Muscle layer of duodenum (tissue), 2 donors: ENCODE measurements at regions not wholly inside any gene's neighbourhood (a gene's known extent, or its start where the extent isn't known, plus 50 kb on each side); places are given as distances from the start of the nearest gene placed in this dataset.

Source experiments
- H3K27ac ChIP-seq: one replicate; pipeline ENCODE4 v1.7.0; 2013; ENCODE audit warnings: mild to moderate bottlenecking, low read length
- H3K27me3 ChIP-seq: one replicate; pipeline ENCODE4 v1.7.0; 2013; ENCODE audit warnings: low read depth, mild to moderate bottlenecking, control low read depth, low read length
- H3K36me3 ChIP-seq, 2 donors: one replicate each; pipeline ENCODE4 v1.7.0; 2013; ENCODE audit warnings: low read length in 2 of 2, control low read depth in 1 of 2, mild to moderate bottlenecking in 1 of 2; ENCODE audit not compliant: insufficient read depth in 2 of 2, control insufficient read depth in 1 of 2
- H3K4me1 ChIP-seq, 2 donors: one replicate each; pipeline ENCODE4 v1.7.0; 2013; ENCODE audit warnings: low read length in 2 of 2, mild to moderate bottlenecking in 2 of 2, control low read depth in 1 of 2, moderate library complexity in 1 of 2; ENCODE audit not compliant: insufficient read depth in 2 of 2, control insufficient read depth in 1 of 2
- H3K4me3 ChIP-seq, 2 donors: one replicate each; pipeline ENCODE4 v1.7.0; 2013; ENCODE audit warnings: low read length in 2 of 2, low read depth in 1 of 2, mild to moderate bottlenecking in 1 of 2
- H3K9me3 ChIP-seq, 2 donors: one replicate each; pipeline ENCODE4 v1.7.0; 2013; ENCODE audit warnings: low read length in 2 of 2, control low read depth in 1 of 2, mild to moderate bottlenecking in 1 of 2; ENCODE audit not compliant: control insufficient read depth in 1 of 2
- donor health status: healthy.

DNA sequence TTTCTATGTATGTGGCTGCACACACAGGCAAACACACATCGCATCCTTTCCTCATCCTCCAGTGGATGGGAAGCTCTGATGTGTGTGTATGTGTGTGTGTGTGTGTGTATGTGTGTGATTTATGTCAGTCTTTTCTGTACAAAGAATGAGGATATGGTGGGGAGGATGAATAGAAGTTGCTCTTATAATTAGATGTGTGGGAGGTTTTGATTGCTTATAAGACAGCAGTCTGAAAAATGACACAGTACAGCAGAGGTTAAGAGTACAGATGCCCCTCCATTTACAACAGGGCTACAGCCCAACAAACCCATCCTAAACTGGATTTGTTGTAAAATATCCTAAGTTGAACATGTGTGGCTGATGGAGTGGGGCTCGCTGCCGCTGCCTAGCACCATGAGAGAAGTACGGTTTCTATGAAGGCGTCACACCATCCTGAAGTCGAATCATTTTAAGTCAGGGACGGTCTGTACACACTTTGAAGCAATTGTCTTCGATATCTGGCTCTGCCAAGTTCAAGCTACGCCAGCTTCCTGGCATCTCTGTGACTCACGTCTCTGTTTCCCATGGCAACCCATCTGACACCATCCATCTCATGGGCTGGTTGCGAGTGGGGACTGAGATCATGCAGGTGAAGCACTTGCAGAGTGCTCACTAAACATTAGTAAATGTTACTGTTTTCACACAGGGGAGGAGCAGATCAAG is 252.6 kb downstream of the MYLK4 start:
- no peak overlapping the region for H3K27ac ChIP-seq
- H3K36me3 ChIP-seq, result no peaks in the 10 kb centered on the region
- no peaks in the 10 kb centered on the region for H3K4me1 ChIP-seq
- H3K4me3 ChIP-seq, result no peak overlapping the region
- H3K9me3 ChIP-seq, result no peaks in the 10 kb centered on the region
- no peaks in the 10 kb centered on the region for H3K27me3 ChIP-seq

DNA sequence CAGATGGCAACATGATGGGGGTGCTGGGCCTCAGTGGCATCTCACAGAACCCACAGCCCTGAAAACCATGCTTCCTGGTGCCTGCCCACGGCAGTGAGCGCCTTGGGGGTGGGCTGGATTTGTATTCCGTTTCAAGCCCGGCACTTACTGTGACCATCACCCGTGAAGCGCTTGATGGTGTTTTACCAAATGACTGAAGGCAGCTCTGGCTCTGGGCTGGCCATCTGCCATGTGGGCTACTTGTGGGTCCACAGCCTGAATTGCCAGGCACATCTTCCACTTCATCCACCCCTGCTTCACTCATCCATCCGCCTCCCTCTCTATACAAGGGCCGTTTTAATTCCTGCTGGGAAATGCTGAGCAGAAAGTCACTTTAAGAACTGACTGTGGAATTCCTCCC is 250.9 kb upstream of the GMDS start:
- Histone ChIP-seq H3K4me1 (no peaks in the 10 kb centered on the region), H3K27ac (no peak overlapping the region), H3K9me3 (no peaks in the 10 kb centered on the region), H3K36me3 (no peaks in the 10 kb centered on the region), H3K27me3 (no peaks in the 10 kb centered on the region), H3K4me3 (no peak overlapping the region)

DNA sequence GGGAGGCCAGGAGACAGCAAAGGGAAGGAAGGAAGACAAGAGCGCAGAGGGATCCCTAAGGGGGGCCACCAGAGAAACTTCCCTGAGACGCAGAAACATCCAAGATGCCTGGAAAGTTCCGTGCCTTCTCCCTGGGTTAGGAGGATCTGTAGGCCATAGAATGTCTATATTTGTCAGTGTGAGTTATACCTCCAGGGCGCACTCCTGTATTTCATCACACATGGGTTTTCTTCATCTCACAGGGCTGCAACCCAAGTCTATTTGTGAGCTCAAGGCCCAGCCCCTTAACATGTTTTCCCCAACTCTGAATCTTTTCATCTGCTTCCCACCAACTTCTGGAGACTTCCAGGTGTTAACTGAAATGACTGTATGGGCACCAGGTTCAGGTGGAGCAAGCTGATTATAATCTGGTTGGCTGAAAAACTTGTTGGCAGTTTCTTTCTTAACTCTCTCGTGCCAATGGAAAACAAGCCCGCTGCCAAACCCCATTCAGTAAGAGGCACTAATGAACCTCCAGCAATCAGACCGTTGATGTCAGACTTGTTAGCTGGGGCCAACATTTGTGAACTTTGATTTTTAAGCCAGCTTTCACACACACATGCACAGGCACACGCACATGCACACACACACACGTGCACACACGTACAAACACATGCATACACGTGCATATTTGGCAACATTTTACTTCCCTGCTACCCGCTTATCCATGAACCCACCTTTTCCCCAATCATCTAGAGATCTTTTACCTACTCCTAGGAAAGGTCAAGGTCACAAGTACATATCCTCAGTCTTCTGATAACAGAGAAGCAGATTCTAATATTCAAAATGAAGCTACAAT is 247.5 kb upstream of the GMDS start:
- no peaks in the 10 kb centered on the region for H3K27me3 ChIP-seq
- no peaks in the 10 kb centered on the region for H3K9me3 ChIP-seq
- no peak overlapping the region for H3K27ac ChIP-seq
- H3K36me3 ChIP-seq, result no peaks in the 10 kb centered on the region
- H3K4me3 ChIP-seq, result no peak overlapping the region
- no peaks in the 10 kb centered on the region for H3K4me1 ChIP-seq

DNA sequence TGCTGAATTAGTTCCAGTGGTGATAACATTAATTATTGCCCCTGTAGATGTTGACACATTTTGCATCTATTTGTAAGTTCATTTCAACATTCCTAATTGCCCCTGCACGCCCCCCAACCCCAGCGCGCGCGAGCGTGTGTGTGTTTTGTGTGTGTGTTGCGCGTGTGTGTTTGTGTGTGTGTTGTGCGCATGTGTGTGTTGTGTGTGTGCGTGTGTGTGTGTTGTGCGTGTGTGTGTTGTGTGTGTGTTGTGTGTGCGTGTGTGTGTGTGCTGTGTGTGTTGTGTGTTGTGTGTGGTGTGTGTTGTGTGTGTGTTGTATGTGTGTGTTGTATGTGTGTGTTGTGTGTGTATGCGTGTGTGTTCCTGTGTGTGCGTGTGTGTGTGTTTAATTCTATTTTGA is 245.7 kb upstream of the GMDS start:
- Histone ChIP-seq H3K4me3 (no peak overlapping the region), H3K9me3 (no peaks in the 10 kb centered on the region), H3K27ac (no peak overlapping the region), H3K4me1 (no peaks in the 10 kb centered on the region), H3K36me3 (no peaks in the 10 kb centered on the region), H3K27me3 (no peaks in the 10 kb centered on the region)

DNA sequence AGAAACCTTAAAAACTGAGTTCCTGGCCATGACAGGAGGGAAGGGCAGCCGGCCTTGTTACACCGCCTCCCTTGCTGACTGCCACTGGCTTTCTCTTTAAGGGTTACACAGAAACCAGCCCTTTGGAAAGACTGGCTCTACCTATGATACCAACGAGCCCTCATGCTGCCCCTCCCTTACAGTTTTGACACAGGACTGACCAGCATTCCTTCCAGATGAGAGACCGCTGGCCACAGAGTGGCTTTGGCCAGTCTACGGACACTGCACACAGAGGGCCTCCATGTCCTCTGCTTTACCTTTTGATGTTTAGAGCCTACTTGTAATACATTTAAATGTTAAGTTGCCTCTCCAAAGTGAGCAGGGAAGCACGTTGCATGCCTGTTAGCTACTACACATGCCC is 243.2 kb upstream of the GMDS start:
- no peak overlapping the region for H3K27ac ChIP-seq
- no peaks in the 10 kb centered on the region for H3K9me3 ChIP-seq
- no peaks in the 10 kb centered on the region for H3K36me3 ChIP-seq
- H3K4me1 ChIP-seq, result no peaks in the 10 kb centered on the region
- no peak overlapping the region for H3K4me3 ChIP-seq
- no peaks in the 10 kb centered on the region for H3K27me3 ChIP-seq

DNA sequence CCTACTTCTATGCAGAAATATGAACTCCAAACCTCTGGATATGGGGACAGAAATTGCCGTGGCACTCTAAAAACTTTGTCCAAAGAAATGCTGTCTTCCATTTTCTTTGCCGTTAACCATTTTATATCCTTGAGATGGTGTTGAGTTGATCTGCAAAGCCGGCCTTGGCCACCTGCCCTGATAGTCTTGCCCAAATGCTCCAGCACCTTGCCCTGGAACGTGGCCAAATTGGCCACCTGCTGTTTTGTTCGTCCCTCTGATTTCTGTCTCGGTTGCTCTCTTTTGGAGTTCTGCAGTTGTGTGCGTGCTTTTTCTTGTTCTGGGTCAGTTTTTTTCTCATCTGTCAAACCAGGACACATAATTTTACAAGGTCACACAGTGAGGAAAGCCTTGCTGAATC is 239.7 kb upstream of the GMDS start:
- Histone ChIP-seq H3K27ac (no peak overlapping the region), H3K4me3 (no peak overlapping the region), H3K4me1 (no peaks in the 10 kb centered on the region)

DNA sequence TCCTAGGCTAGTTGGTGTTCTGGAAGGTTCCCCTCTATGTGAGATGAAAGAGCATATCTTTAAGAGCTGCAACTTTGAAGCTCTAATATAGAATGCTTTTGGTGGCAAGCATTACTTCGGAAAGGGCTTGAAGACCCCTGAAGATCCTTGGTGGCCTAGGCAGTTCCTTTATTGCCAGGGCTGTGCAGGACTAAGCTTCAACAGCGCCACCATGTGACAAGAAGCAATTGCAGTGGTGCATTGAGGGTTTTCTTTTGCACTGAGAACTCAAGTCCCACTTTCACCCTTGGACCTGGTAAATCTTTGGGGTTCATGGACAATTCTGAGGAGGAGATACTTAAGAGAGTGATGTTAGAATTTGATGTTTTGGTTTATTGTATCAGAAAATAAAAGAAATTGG is 237.4 kb upstream of the GMDS start:
- Histone ChIP-seq H3K4me3 (no peak overlapping the region), H3K27ac (no peak overlapping the region), H3K36me3 (no peaks in the 10 kb centered on the region), H3K9me3 (peaks cover 5 to 9% of the 10 kb centered on the region in 2 donors), H3K4me1 (no peaks in the 10 kb centered on the region), H3K27me3 (no peaks in the 10 kb centered on the region)

More for the DNA sequence above, 239.7 kb upstream of the GMDS start:
- no peaks in the 10 kb centered on the region for H3K27me3 ChIP-seq
- no peaks in the 10 kb centered on the region for H3K36me3 ChIP-seq
- peaks cover 5 to 9% of the 10 kb centered on the region in 2 donors for H3K9me3 ChIP-seq

DNA sequence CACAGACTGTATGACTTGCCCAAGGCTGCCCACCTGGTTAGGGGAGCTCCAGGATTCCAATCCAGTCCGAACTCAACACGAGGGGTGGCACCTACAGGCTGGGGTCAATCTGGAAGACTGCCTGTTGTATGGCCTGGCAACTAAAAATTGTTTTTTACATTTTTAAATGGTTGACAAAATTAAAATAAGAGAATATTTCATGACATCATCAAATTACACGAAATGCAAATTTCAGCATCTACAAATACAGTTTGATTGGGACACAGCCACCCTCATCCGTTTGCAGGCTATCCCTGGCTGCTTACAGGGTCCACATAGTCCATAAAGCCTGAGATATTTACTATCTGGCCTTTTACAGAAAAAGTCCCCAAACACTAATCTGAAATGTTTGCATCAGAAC is 235.9 kb upstream of the GMDS start:
- H3K4me1 ChIP-seq, result no peaks in the 10 kb centered on the region
- H3K27ac ChIP-seq, result no peak overlapping the region
- H3K9me3 ChIP-seq, result peaks cover 5 to 9% of the 10 kb centered on the region in 2 donors
- no peaks in the 10 kb centered on the region for H3K27me3 ChIP-seq
- H3K4me3 ChIP-seq, result no peak overlapping the region
- H3K36me3 ChIP-seq, result no peaks in the 10 kb centered on the region

DNA sequence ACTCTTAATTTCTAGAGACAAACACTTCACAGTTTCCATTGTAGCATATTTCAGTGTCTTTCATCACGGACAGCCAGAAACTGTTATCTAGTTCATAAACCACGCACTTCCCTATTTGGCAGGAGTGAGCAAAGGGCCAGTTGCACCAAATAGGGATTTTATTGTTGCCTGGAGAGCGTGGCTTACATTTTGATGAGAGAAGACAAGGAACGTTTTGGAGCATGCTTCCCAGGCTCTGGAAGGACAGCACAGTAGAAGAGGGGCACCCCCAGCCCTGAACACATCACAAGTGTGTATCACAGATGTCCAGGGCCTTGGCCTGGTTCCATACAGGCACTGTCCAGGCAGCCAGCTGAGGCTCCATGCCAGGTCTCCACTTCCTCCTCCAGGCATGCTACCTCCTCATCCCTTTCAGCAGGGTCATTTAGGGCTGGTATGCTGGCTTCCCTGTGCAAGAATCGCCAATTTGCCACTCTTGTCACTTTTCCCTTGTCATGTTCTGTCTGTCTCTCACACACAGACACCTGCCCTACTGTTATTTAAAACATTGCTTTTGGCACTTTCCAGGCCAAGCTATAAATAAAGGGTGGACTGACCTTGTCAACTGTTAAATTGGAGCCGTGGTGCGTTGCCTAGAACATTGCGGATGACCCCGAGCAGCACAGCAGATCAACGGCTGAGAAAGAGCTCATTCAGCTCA is 235.0 kb upstream of the GMDS start:
- no peak overlapping the region for H3K4me3 ChIP-seq
- no peaks in the 10 kb centered on the region for H3K36me3 ChIP-seq
- H3K9me3 ChIP-seq, result peaks cover 5 to 9% of the 10 kb centered on the region in 2 donors
- no peak overlapping the region for H3K27ac ChIP-seq
- no peaks in the 10 kb centered on the region for H3K27me3 ChIP-seq
- H3K4me1 ChIP-seq, result no peaks in the 10 kb centered on the region

DNA sequence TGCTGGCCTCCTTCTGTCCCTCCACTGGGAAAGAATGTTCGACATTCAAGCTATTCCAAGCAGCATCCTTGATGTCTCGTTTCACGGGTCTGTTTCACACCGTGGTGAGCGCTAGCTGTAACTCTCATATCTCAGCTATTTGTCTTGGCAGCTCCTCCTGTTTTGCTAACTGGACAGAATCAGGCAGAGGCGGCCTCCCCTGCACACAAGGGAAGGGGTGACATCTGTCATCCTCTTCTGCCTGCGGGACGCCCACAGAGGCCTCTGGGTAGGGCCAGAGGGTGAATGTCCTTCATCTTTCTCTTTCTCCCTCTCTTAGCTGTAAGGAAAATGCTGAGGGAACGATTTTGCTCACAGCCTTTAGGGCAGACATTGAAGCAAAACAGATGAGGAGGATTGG is 232.8 kb upstream of the GMDS start:
- Histone ChIP-seq H3K27me3 (no peaks in the 10 kb centered on the region), H3K4me1 (no peaks in the 10 kb centered on the region), H3K27ac (no peak overlapping the region), H3K4me3 (no peak overlapping the region), H3K36me3 (no peaks in the 10 kb centered on the region), H3K9me3 (peaks cover 5 to 9% of the 10 kb centered on the region in 2 donors)

DNA sequence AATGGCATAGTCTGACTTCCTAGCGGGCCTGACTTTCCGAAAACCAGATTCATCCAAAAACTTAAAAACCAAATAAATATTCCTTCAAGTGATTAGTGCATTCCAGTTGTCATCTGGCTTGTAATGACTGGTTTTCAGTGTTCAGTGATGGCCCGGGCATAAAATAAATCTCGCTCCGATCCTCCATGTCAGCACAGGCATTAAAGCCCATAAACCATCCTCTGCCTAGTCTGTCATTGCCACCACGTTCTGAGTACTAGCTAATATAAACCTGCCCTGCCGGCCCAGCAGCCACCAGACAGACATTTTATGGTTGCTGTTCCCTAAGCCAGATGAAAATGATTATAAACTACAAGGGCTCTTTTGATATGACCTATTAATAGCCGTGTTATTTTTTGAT is 232.3 kb upstream of the GMDS start:
- no peaks in the 10 kb centered on the region for H3K36me3 ChIP-seq
- no peaks in the 10 kb centered on the region for H3K27me3 ChIP-seq
- peaks cover 4 to 5% of the 10 kb centered on the region in 2 donors for H3K9me3 ChIP-seq

More for the DNA sequence above, 232.3 kb upstream of the GMDS start:
- Histone ChIP-seq H3K4me3 (no peak overlapping the region), H3K27ac (no peak overlapping the region), H3K4me1 (no peaks in the 10 kb centered on the region)
